HG03060 (cell line): ENCODE measurements at regions not wholly inside any gene's neighbourhood (a gene's known extent, or its start where the extent isn't known, plus 50 kb on each side); places are given as distances from the start of the nearest gene placed in this dataset.

ENCODE experiments used
- ATAC-seq: cut with Tn5 transposase; IDR thresholded peaks from one replicate; pipeline ENCODE4 v1.9.1; 2021; ENCODE audit warnings: low read depth, moderate number of reproducible peaks; ENCODE audit not compliant: unreplicated experiment

GRCh38 chr19:30167976-30168635 lies 204.1 kb upstream of the ZNF536 start:
- no peak for ATAC-seq

DNA sequence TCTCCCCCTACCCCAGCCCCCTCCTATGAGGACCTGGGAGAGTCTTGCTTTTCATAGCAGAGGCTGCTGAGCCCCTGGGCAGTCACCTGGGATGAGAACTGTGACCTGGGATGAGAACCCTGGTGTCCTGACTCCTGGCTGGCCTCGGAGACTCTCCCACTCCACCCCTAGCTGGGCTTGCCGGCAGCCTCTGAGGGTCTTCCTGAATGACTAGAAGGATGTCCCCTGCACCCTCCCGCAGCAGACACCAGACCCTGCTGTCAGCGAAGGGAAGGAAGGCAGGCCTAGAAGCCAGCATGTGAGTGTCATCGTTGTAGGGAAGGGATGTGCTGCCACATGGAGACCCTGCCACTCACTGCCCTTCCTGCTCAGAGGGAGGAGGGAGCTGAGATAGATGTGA lies 203.4 kb upstream of the ZNF536 start:
- ATAC-seq: no peak

DNA sequence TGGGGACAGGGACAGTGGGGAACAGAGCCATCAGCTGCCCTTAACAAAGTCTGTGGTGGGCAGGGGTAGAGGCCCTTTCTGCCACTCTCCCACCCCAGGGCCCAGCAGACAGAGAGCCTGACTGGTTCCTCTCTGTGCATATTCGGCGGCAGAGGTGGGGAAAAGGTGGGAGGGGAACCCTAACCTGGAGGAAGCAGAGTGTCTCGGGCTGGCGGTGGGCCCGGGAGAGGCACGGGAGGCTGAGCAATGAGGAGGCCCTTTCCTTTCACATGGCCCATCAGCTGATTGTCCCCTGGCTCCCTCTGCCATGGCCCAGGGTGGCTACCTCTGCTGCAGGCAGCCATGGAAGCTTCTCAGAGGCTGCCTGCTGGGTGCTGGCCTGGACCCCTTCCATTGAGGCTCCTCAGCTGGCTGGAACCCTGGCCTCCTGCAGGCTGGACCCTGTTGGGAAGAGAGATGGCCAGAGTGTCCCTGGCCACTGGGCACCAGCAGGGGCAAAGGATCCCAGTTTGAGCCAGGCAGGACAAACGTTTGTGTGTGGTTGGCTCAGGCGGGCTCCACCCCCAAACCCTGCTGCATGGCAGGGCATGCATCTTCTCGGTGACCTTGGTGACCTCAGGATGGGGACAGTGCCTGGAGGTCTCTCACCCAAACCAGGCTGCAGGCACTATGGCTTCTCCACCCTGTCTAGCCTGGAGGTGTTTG lies 202.8 kb upstream of the ZNF536 start:
- ATAC-seq: no peak

DNA sequence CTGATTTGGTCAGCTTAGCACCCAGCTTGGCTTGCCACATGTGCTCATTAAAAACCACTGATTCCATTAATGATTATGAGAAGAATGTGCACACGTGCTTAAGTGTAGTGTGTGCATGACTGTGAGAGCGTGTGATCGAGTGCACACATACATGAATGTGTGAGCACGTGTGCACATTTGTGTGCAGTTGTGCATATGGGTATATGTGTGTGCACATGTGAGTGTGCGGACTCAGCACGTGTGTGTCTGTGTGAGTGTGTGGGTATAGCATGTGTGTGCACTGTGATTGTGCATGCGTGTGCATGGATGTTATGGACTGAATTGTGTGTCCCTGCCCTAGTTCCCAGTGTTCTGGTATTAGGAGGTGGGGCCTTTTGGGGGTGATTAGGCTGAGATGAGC lies 202.1 kb upstream of the ZNF536 start:
- ATAC-seq: no peak

DNA sequence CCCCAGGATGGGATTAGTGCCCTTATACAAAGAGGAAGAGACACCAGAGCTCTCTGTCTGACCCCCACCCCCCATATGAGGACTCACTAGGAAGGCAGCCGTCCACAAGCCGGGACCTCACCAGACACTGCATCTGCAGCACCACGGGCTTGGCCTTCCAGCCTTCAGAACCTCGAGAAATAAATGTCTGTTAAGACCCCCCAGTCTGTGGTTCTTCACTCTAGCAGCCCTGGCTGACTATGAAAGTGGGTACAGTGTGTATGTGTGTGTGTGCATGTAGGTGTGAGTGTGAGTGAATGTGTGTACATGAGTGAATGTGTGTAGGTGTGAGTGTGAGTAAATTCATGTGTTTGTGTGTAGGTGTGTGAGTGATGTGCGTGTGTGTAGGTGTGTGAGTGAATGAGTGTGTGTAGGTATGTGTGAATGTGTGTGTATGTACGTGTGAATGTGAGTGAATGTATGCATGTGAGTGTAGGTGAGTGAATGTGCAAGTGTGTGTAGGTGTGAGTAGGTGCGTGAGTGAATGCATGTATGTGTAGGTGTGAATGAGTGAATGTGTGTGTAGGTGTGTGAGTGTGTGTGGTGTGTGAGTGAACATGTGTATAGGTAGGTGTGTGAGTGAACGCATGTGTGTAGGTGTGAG lies 201.6 kb upstream of the ZNF536 start:
- no peak for ATAC-seq

GRCh38 chr19:30171138-30171635 lies 201.0 kb upstream of the ZNF536 start:
- no peak for ATAC-seq

- ATAC-seq: no peak
These were observed 200.2 kb upstream of the ZNF536 start for GRCh38 chr19:30171795-30172612.

DNA sequence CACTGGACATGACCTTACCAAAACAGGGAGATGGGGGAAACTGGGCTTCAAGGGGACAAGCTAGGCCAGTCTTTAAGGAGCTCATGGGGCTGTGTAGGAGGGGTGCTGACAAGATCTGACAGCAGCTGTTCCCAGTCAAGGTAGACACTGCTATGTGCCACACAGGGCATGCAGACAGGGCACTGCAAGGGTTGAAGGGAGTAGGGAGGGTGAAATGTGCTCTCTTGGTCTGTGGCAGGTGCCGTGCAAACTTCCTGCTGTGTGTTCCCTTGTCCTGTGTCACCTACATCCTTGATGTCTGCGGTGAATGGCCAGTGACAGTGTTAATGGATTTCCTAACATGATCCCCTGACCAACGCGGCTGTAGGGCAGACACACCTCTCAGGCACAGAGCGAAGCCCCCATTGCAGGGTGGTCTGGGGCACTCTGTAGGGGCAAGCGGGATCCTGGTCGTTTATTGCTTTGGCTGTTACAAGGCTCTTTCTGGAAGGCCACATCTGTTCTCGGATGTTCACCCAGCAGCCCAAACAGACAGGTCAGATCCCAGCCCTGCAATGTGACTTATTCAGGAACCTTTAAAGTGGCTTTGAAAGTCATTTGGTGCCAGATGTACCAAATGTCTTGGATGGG lies 199.5 kb upstream of the ZNF536 start:
- no peak for ATAC-seq

GRCh38 chr19:30173593-30174356 lies 198.4 kb upstream of the ZNF536 start:
- no peak for ATAC-seq

DNA sequence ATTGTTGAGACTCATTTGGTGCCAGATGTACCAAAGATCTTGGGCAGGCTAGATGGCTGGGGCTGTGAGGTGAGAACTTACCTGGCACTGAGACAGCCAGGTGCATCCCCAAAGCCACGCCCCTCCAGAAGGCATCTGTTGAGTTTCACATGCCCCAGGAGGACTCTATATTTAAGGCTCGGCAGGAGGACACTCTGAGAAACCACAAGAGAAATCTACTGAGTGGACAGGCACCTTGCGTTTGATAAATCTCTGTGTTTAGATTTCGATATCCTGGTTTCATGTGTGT lies 197.9 kb upstream of the ZNF536 start:
- no peak for ATAC-seq

DNA sequence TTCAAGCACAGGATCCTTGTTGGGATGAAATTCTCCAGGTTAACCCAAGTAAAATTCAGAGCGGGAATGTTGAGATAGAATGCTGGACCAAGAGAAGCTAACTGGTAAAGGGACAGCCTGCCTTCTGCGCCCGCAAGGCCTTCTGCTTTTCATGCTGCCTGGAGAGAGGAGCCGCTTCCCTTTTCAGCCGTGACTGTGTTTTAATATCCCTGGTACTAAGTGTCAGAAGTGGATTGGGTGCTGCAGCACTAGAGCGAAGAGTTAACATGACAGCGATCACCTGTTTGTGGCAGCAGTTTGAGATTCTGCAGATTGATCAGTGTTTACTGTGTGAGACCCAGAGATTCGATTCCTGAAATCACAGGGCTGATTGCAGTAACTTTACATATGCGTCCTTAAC lies 197.4 kb upstream of the ZNF536 start:
- ATAC-seq: no peak

DNA sequence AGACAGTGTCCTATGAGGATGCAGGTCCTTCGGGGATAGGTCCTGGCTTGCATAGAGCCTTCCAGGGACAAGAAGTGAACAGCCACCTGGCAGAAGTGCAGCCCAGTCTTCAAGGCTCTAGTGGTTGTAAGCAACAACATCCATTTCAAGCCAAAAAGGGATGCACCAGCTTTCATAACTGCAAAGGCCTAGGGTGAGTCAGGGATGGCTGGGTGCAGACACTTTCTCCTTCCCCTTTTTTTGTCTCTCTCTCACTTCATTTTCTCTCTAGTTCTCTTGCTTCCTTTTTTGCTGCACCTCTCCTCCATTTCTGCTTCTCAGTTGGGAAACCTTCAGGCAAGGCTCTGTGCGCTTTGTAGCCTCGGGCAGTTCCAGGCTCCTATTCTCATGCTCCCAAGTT lies 196.2 kb upstream of the ZNF536 start:
- no peak for ATAC-seq

DNA sequence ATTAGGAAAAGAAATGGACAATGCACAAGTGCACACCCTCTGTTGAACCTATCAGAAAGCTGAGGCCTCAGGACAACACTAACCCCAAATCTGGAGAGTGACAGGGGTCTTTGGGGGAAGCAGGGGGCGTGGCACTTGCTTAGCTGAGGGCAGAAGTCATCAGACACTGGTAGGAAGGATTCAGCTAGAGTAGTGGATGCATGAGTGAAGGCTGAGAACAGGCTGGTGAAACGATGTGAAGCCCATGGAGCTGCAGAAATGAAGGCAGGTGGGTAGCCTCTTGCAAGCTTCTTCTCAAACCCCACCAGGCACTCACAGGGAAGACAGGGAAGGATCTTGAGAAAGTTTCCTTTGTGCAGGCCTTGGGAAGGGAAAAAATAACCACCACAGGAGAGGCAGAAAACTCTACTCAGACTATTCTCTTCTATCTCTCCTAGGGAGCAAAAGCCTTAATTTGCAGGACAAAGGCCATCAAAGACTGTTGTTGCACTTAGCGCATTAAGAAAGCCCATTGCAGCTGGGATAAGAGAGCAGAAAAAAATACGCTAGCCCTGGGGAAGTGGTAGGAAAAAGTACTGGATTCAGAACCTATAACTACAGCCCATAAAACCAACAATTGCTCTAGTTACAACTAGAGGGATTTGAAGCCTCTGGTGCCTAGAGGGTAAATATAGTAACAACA lies 193.3 kb upstream of the ZNF536 start:
- ATAC-seq: no peak

DNA sequence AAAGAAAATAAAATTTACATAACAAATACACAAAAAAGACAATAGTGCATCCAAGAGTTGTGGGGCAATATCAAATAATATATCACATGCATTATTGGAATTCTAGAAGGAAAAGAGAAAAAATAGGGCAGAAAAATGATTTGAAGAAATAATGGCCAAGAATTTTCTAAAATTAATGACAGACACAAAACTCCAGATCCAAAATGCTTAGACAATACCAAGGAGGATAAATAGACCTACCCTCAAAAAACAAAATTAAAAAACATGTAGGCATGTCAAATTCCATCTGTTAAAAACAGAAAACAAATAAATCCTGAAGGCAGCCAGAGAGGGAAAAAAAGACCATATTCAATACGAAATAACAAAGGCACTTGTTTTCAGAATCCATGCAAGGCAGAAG lies 191.5 kb upstream of the ZNF536 start:
- ATAC-seq: no peak

GRCh38 chr19:30183807-30184490 lies 188.2 kb upstream of the ZNF536 start:
- no peak for ATAC-seq

DNA sequence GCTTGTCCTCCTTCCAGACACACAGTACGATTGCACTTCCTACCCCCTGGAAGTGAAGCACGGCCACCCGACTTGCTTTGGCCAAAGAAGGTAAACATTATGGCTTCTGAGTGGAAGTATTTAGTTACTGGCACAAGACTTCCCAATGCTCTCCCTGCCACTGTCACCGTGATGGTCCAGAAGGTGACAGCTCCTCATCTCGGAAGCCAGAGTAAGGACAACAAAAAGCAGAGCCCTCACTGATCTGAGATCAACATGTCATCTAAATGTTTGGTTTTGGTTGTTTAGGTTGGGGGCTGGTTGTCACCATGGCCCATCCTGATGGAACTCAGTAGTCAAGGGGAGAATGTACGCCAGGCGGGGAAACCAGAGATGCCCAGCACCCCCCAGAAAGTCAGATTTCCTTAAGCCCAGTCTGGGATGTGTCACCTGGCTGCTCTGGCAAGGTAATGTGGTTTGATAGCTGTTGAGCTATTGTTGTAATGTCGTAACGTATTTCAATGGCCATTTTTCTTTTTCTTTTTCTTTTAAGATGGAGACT lies 170.1 kb upstream of the ZNF536 start:
- no peak for ATAC-seq

GRCh38 chr19:30204721-30205120 lies 167.5 kb upstream of the ZNF536 start:
- no peak for ATAC-seq

DNA sequence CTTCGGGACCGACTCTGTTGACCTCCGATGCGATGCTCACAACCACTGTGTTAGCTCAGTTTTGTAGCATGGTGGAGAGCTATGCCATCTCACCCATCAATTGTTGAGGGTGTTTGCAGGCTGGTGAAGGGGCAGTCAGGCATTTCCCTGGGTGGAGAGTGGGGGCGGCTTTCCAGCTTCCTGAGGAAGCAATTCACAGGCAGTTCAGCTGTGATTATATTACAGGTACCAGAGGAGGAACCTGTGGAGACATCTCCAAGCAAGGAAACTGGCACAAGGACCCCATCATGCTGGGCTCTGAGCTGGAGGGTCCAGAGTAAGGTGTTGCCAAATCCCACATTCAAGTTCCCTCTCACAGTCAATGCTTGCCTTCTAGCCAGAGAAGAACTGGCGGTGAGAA lies 166.0 kb upstream of the ZNF536 start:
- ATAC-seq: no peak

DNA sequence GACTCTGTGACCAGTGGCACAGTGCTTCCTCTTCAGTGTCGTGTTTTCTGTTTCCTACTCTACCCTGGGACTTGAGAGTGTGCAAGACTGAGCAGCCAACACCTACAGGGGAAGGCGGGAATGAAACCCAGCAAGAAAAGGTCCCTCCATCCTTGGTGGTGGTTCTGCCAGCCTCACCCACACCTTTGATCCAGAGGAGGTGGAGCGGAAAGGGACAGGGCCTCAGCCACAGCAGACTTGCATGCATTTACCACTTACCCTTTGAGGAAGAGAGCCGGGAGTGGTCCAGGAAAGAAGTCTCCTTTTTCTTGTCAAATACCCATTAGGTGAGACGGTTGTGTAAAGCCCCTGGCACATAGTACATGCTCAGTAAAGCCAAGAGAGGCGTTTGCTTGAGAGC lies 164.8 kb upstream of the ZNF536 start:
- no peak for ATAC-seq
